GM18951 (cell line): ENCODE measurements at regions not wholly inside any gene's neighbourhood (a gene's known extent, or its start where the extent isn't known, plus 50 kb on each side); places are given as distances from the start of the nearest gene placed in this dataset.

Experiments used
- POLR2A ChIP-seq: IDR thresholded peaks from 4 replicates; pipeline ENCODE4 v1.6.1; 2011; ENCODE audit warnings: mild to moderate bottlenecking; ENCODE audit not compliant: insufficient read length, insufficient read depth; ENCODE audit errors: extremely low read depth
- in situ Hi-C: fragments of 300-500 bp; cut with MboI; formaldehyde crosslinking; loops from one replicate; pipeline ENCODE4 v1.12.0; 2022; ENCODE audit warnings: low sequenced_read_pairs, mixed read lengths, inconsistent platforms; ENCODE audit not compliant: unreplicated experiment

DNA sequence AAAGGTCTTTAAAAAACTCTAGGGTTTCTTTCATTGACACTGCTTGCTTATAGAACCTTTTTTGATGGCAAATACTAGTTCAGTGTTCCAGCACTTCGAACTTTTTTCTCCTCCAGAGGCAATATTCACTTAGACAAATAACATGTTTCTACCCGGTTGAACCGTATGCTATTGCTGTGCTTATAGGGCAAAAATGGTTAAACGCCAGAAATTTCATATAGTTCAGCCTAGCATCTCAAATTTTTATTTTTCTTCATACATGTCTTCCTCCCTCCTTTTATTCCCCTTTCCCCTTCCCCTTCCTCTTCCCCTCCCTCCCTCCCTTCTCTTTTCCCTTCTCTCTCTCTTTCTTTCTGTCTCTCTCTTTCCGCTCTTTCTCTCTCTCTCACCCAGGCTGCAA is 96.9 kb upstream of the FSHR start:
- in situ Hi-C loops, result no loop called here
- no peak for TF ChIP-seq POLR2A

GRCh38 chr2:49248506-49248905 is 94.2 kb upstream of the FSHR start:
- in situ Hi-C loops, result no loop called here
- TF ChIP-seq POLR2A, result no peak

GRCh38 chr2:49241991-49242390 is 87.7 kb upstream of the FSHR start:
- in situ Hi-C loops, result no loop called here
- TF ChIP-seq POLR2A, result no peak

- no peak for TF ChIP-seq POLR2A
- in situ Hi-C loops, result no loop called here
Observed at GRCh38 chr2:49241501-49241900, 87.2 kb upstream of the FSHR start.

- in situ Hi-C loops, result no loop called here
- TF ChIP-seq POLR2A, result no peak
Observed at GRCh38 chr2:49240608-49241007, 86.3 kb upstream of the FSHR start.

- TF ChIP-seq POLR2A, result no peak
- in situ Hi-C loops, result no loop called here
Observed at GRCh38 chr2:49238604-49238960, 84.3 kb upstream of the FSHR start.

DNA sequence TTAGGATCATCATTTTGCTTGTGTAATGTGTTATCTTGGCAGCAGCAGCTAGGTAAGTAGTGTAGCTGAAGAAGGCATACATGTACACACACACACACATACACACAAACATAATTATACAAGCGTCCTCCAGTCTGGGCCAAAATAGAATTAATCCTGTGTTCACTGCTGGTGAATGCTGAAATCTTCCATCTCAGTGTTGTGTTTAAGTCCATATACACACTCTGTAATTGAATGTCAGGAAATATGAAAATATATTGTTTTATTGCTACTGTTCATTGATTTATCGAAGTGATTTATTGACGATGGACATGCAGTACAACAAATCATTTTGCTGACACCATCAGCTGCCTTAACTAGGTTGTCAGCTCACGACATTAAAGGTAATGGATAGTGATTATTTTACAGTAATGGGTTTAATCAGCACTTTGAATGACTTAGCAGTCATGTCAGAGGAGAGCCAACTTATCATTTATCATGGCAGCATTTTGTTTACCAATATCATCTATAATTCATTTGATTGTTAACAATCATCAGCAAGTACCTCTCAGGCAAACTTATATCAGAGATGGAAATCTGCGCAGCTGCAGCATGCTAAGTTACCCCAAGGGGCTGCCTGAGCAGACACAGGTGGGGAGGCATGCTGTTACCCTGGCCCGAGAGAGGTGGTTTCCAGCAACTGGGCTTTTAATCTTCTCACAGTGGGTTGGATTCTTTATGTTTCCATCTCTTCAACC is 83.7 kb upstream of the FSHR start:
- TF ChIP-seq POLR2A, result no peak
- in situ Hi-C loops, result no loop called here

GRCh38 chr2:49236316-49236715 is 82.0 kb upstream of the FSHR start:
- TF ChIP-seq POLR2A, result no peak

GRCh38 chr2:49226360-49226759 is 72.0 kb upstream of the FSHR start:
- in situ Hi-C loops, result no loop called here
- no peak for TF ChIP-seq POLR2A

More at GRCh38 chr2:49236316-49236715, 82.0 kb upstream of the FSHR start:
- in situ Hi-C loops, result no loop called here

DNA sequence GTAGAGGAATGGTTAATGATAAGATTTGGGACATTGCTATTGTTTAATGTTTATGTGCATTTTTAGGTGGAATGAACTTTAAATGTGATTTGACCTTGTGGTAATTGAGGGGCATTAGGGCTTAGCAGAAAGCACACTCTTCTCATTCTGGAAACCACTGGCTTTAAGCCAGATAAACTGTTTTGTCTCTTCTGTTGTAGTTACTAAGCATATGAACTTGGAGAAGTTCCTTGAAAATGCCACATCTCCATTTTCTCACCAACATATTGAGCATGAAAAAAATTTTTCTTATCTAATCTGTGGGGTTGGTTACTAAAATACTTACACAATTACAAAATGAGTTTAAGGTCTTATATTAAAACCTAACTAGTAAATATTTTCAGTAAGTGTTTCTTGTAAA is 70.8 kb upstream of the FSHR start:
- TF ChIP-seq POLR2A, result no peak

DNA sequence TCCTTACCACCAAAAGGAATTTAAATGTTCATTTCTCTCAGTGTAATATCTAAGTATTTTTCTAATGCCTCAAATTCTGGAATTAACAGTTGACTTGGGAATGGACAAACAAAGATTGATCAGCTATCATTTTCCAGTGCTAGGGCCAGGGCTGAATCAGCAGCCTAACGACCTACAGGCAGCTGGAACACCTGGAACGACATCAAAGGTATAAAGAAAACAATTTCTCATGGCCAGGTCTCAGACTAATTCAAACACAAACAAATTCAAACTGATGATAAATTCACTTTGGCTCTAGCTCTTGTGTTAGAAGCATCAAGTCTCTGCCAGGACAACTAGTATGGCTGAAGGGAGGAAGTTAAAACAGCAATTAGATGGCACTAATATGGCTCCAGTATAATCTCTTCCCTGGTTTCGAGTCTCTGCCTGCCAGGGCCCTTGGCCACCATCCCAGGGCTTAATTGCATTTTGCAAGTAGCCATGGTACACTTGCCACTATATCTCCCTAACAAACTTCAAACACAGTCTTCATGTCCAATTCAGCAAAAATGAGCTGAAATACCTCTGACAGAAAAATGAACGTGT is 70.2 kb upstream of the FSHR start:
- no peak for TF ChIP-seq POLR2A
- in situ Hi-C loops, result no loop called here

More for the DNA sequence above, 70.8 kb upstream of the FSHR start:
- in situ Hi-C loops, result no loop called here

GRCh38 chr2:49222975-49223528 is 68.7 kb upstream of the FSHR start:
- no peak for TF ChIP-seq POLR2A
- in situ Hi-C loops, result no loop called here

DNA sequence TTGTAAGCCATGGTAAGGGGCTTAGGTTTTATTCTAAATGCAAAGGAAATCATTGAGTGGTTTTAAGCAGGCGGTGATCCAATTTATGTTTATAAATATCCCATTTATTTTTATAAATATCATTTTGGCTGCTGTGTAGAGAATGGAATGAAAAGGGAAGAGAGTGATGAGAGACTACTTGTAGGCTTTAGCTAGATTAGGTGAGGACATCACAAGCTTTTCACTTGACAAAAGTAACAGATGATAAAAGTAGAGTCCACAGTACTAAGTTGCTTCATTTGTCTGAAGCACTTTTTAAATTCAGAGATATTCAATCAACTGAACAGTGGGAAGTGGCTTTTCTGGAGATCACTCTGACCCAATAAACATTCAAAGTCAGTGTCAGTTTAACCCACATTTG is 65.4 kb upstream of the FSHR start:
- no peak for TF ChIP-seq POLR2A
- in situ Hi-C loops, result no loop called here

- no peak for TF ChIP-seq POLR2A
- in situ Hi-C loops, result no loop called here
Observed at GRCh38 chr2:49210191-49210590, 55.9 kb upstream of the FSHR start.
